GM12878 (cell line): ENCODE measurements at regions not wholly inside any gene's neighbourhood (a gene's known extent, or its start where the extent isn't known, plus 50 kb on each side); places are given as distances from the start of the nearest gene placed in this dataset.

Experiments
- ATAC-seq: fragments of 200-7000 bp; cut with Tn5 transposase; 3 replicates; pipeline ENCODE4 v1.9.1; 2020; ENCODE audit warnings: mild to moderate bottlenecking, moderate library complexity
- BruUV-seq: library from RNA; stranded (reverse); fragments of 400-500 nt; replicated peaks from 2 replicates; lab custom pipeline; 2021; lab: Mats Ljungman, UMichigan
- CTCF ChIA-PET: fragments of 300-600 bp; sonication (Branson Sonifier 250); formaldehyde crosslinking; extraction: SDS; loops from one replicate; lab custom pipeline; 2021; ENCODE audit warnings: inconsistent platforms; lab: Yijun Ruan, JAX
- POLR2A ChIA-PET: fragments of 350-600 bp; formaldehyde crosslinking; extraction: SDS; loops from one replicate; lab custom pipeline; 2021; ENCODE audit warnings: inconsistent platforms; lab: Charles Lee
- RAD21 ChIA-PET: fragments of 300-600 bp; sonication (Branson Sonifier 250); formaldehyde crosslinking; loops from one replicate; lab custom pipeline; 2023; ENCODE audit warnings: antibody characterized with exemption; ENCODE audit not compliant: unreplicated experiment; lab: Charles Lee
- SMC1A ChIA-PET: fragments of 300-600 bp; sonication (Branson Sonifier 250); formaldehyde crosslinking; loops from one replicate; lab custom pipeline; 2023; ENCODE audit not compliant: unreplicated experiment, uncharacterized antibody; lab: Charles Lee
- DNase-seq: peaks from one replicate; pipeline ENCODE4 v3.0.0-alpha.2; 2011; ENCODE audit warnings: low read depth, low spot score
- FAIRE-seq: peaks from 3 replicates; lab custom pipeline; 2011; peaks lifted over from hg19 to GRCh38; lab: Jason Lieb, UNC
- H2AFZ ChIP-seq: 2 replicates; pipeline ENCODE4 v1.6.0; 2011; ENCODE audit warnings: low read depth, low read length, control low read depth; ENCODE audit not compliant: control insufficient read depth
- H3K27ac ChIP-seq: 2 replicates; pipeline ENCODE4 v1.5.1; 2011; ENCODE audit warnings: control low read depth; ENCODE audit not compliant: control insufficient read depth, insufficient read depth
- H3K27me3 ChIP-seq, 2 experiments: replicated peaks in 1 of 2; 2 replicates each; pipeline versions ENCODE4 v1.6.0 to v1.6.1; 2011; ENCODE audit warnings: low read length in 1 of 2; ENCODE audit not compliant: control insufficient read depth in 2 of 2, insufficient read depth in 2 of 2
- H3K36me3 ChIP-seq, 2 experiments: 2 replicates each; pipeline ENCODE4 v1.5.1; 2011; ENCODE audit warnings: low read length in 1 of 2; ENCODE audit not compliant: control insufficient read depth in 2 of 2, insufficient read depth in 2 of 2
- H3K4me1 ChIP-seq: 2 replicates; pipeline ENCODE4 v1.6.1; 2011; ENCODE audit warnings: mild to moderate bottlenecking, low read length, moderate library complexity, mixed read lengths; ENCODE audit not compliant: control insufficient read depth, insufficient read depth
- H3K4me2 ChIP-seq: 2 replicates; pipeline ENCODE4 v1.6.0; 2011; ENCODE audit warnings: control low read depth; ENCODE audit not compliant: control insufficient read depth, insufficient read depth
- H3K4me3 ChIP-seq: fragments of 200-600 bp; sonication (generic); 2 replicates; pipeline ENCODE4 v1.5.1; 2016
- H3K79me2 ChIP-seq: 2 replicates; pipeline ENCODE4 v1.6.0; 2011; ENCODE audit warnings: low read length; ENCODE audit not compliant: control insufficient read depth, insufficient read depth
- H3K9ac ChIP-seq: 2 replicates; pipeline ENCODE4 v1.8.0; 2011; ENCODE audit warnings: low read length, control low read depth, mixed read lengths; ENCODE audit not compliant: control insufficient read depth, insufficient read depth
- H3K9me3 ChIP-seq: replicated peaks from 3 replicates; pipeline ENCODE4 v1.5.1; 2011; ENCODE audit warnings: mild to moderate bottlenecking, low read length; ENCODE audit not compliant: control insufficient read depth, insufficient read depth
- H4K20me1 ChIP-seq: 2 replicates; pipeline ENCODE4 v1.6.0; 2011; ENCODE audit not compliant: control insufficient read depth, insufficient read depth
- CEBPB ChIP-seq, 2 experiments: fragments of 150-350 bp in 1 of 2; IDR thresholded peaks; 2 replicates each; pipeline ENCODE4 v1.6.1; 2012 to 2014; ENCODE audit warnings: low read depth in 2 of 2, low read length in 2 of 2, borderline replicate concordance in 1 of 2, inconsistent platforms in 1 of 2
- EGR1 ChIP-seq, 2 experiments: IDR thresholded peaks; 1 replicate in 1 of 2; 2 replicates in 1 of 2; pipeline ENCODE4 v1.6.1; 2011 to 2012; ENCODE audit warnings: low read depth in 2 of 2, low read length in 2 of 2, borderline replicate concordance in 1 of 2, mild to moderate bottlenecking in 1 of 2, moderate library complexity in 1 of 2
- LARP7 ChIP-seq: fragments of 450-650 bp; IDR thresholded peaks from 2 replicates; pipeline ENCODE4 v1.6.1; 2017; ENCODE audit warnings: mild to moderate bottlenecking
- MYC ChIP-seq: IDR thresholded peaks from 2 replicates; pipeline ENCODE4 v1.6.1; 2011; ENCODE audit warnings: mild to moderate bottlenecking, low read length, moderate library complexity, inconsistent platforms; ENCODE audit not compliant: insufficient read depth, insufficient replicate concordance, insufficient read length, severe bottlenecking
- RAD21 ChIP-seq: IDR thresholded peaks from 2 replicates; pipeline ENCODE4 v1.6.1; 2011; ENCODE audit warnings: mild to moderate bottlenecking, low read depth, low read length, moderate library complexity; ENCODE audit not compliant: insufficient read depth
- RBBP5 ChIP-seq: fragments of 200-600 bp; sonication (generic); conservative IDR thresholded peaks from 2 replicates; pipeline ENCODE4 v1.6.1; 2016
- RELA ChIP-seq: fragments of 450-650 bp; IDR thresholded peaks from 2 replicates; pipeline ENCODE4 v1.8.0; 2014; ENCODE audit warnings: borderline replicate concordance; ENCODE audit not compliant: partially characterized antibody
- SUPT20H ChIP-seq: IDR thresholded peaks from 2 replicates; pipeline ENCODE4 v1.6.1; 2011; ENCODE audit warnings: low read depth, mild to moderate bottlenecking, low read length, moderate library complexity, borderline replicate concordance; ENCODE audit not compliant: control insufficient read depth
- YY1 ChIP-seq: IDR thresholded peaks from 2 replicates; pipeline ENCODE4 v1.6.1; 2011; ENCODE audit warnings: low read depth, mild to moderate bottlenecking, low read length
- WGBS: methylation state at CpG from one replicate; pipeline ENCODE4 v1.1.6; 2016; ENCODE audit warnings: low lambda C conversion rate; ENCODE audit not compliant: insufficient replicate concordance, insufficient coverage; ENCODE audit errors: missing lambda C conversion rate; 5-methylcytosine and 5-hydroxymethylcytosine counted together
- in situ Hi-C: fragments of 300-500 bp; cut with MboI; formaldehyde crosslinking; loops from 9 replicates; pipeline ENCODE4 v1.14.3; 2018; ENCODE audit warnings: mixed read lengths
- intact Hi-C: fragments of 100-400 bp; cut with micrococcal nuclease; formaldehyde crosslinking; loops from one replicate; pipeline ENCODE4 v1.14.2; 2022; ENCODE audit not compliant: unreplicated experiment
- TF ChIP-seq, protein P1 (sequence below): fragments of 450-650 bp; formaldehyde crosslinking; IDR thresholded peaks from 2 replicates; pipeline ENCODE4 v1.4.0; 2020; ENCODE audit warnings: mild to moderate bottlenecking, moderate library complexity
- TF ChIP-seq, protein P2 (sequence below): fragments of 450-650 bp; IDR thresholded peaks from 2 replicates; pipeline ENCODE4 v1.6.1; 2018; ENCODE audit warnings: mild to moderate bottlenecking, low read depth, moderate library complexity; ENCODE audit not compliant: partially characterized antibody
- TF ChIP-seq, protein P3 (sequence below): fragments of 450-650 bp; IDR thresholded peaks from 2 replicates; pipeline ENCODE4 v1.6.1; 2017; ENCODE audit warnings: antibody characterized with exemption, mild to moderate bottlenecking, moderate library complexity
- TF ChIP-seq, protein P4 (sequence below): IDR thresholded peaks from 2 replicates; pipeline ENCODE4 v1.6.1; 2011; ENCODE audit warnings: mild to moderate bottlenecking, low read depth, low read length, moderate library complexity; ENCODE audit not compliant: insufficient replicate concordance

DNA sequence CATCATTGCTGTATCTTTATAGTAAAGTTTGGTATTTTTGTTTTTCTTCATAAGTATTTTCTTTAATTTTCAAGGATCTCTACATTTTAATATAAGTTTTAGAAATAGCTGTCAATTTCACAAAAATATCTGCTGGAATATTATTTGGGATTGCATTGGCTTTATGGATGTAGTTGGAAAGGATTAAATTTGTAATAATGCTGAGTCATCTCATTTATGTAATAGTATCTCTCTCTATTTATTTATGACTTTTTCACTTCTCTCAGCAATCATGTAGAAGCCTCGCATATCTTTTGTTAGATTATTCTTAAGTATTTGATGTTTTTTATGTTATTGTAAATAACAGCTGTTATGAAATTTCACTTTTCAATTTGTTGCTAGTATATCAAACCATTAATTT lies 223.1 kb upstream of the POGK start:
- DNase-seq (no peak), FAIRE-seq (no peak), ATAC-seq (no peak)
- H3K9ac ChIP-seq, result no peak overlapping the region
- POLR2A ChIA-PET, result no interaction called here
- SMC1A ChIA-PET, result no interaction called here
- no peak overlapping the region for H3K4me3 ChIP-seq
- H3K27ac ChIP-seq, result no peak overlapping the region
- intact Hi-C loops, result no loop called here
- WGBS, result 40% methylated on average over 1 of the region's 1 CpG
- no peak overlapping the region for H3K4me2 ChIP-seq
- H3K79me2 ChIP-seq, result no peaks in the 10 kb centered on the region
- no peaks in the 10 kb centered on the region for H3K4me1 ChIP-seq
- no TSS peak for BruUV-seq
- H3K9me3 ChIP-seq, result no peaks in the 10 kb centered on the region
- RAD21 ChIA-PET, result no interaction called here
- CTCF ChIA-PET, result no interaction called here
- no peaks in the 10 kb centered on the region for H4K20me1 ChIP-seq
- no peak overlapping the region for H2AFZ ChIP-seq
- no peaks in the 10 kb centered on the region for H3K36me3 ChIP-seq
- in situ Hi-C loops, result no loop called here
- H3K27me3 ChIP-seq, result no peaks in the 10 kb centered on the region
- TF ChIP-seq CEBPB (IDR thresholded peaks at IDR 0.05; ENCODE audit: borderline replicate concordance in 1 of 2, low read depth in 2 of 2, low read length in 2 of 2) (no peak), MYC (no peak), LARP7 (no peak), SUPT20H (no peak), RAD21 (no peak), RELA (no peak), RBBP5 (no peak), EGR1 (IDR thresholded peaks at IDR 0.05; ENCODE audit: borderline replicate concordance in 1 of 2, low read depth in 2 of 2, low read length in 2 of 2) (no peak), YY1 (no peak)
- TF ChIP-seq, protein P1, sequence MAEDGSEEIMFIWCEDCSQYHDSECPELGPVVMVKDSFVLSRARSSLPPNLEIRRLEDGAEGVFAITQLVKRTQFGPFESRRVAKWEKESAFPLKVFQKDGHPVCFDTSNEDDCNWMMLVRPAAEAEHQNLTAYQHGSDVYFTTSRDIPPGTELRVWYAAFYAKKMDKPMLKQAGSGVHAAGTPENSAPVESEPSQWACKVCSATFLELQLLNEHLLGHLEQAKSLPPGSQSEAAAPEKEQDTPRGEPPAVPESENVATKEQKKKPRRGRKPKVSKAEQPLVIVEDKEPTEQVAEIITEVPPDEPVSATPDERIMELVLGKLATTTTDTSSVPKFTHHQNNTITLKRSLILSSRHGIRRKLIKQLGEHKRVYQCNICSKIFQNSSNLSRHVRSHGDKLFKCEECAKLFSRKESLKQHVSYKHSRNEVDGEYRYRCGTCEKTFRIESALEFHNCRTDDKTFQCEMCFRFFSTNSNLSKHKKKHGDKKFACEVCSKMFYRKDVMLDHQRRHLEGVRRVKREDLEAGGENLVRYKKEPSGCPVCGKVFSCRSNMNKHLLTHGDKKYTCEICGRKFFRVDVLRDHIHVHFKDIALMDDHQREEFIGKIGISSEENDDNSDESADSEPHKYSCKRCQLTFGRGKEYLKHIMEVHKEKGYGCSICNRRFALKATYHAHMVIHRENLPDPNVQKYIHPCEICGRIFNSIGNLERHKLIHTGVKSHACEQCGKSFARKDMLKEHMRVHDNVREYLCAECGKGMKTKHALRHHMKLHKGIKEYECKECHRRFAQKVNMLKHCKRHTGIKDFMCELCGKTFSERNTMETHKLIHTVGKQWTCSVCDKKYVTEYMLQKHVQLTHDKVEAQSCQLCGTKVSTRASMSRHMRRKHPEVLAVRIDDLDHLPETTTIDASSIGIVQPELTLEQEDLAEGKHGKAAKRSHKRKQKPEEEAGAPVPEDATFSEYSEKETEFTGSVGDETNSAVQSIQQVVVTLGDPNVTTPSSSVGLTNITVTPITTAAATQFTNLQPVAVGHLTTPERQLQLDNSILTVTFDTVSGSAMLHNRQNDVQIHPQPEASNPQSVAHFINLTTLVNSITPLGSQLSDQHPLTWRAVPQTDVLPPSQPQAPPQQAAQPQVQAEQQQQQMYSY (CRISPR knock-in tag), result no peak
- TF ChIP-seq, protein P2, sequence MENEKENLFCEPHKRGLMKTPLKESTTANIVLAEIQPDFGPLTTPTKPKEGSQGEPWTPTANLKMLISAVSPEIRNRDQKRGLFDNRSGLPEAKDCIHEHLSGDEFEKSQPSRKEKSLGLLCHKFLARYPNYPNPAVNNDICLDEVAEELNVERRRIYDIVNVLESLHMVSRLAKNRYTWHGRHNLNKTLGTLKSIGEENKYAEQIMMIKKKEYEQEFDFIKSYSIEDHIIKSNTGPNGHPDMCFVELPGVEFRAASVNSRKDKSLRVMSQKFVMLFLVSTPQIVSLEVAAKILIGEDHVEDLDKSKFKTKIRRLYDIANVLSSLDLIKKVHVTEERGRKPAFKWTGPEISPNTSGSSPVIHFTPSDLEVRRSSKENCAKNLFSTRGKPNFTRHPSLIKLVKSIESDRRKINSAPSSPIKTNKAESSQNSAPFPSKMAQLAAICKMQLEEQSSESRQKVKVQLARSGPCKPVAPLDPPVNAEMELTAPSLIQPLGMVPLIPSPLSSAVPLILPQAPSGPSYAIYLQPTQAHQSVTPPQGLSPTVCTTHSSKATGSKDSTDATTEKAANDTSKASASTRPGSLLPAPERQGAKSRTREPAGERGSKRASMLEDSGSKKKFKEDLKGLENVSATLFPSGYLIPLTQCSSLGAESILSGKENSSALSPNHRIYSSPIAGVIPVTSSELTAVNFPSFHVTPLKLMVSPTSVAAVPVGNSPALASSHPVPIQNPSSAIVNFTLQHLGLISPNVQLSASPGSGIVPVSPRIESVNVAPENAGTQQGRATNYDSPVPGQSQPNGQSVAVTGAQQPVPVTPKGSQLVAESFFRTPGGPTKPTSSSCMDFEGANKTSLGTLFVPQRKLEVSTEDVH, result no peak
- TF ChIP-seq, protein P3, sequence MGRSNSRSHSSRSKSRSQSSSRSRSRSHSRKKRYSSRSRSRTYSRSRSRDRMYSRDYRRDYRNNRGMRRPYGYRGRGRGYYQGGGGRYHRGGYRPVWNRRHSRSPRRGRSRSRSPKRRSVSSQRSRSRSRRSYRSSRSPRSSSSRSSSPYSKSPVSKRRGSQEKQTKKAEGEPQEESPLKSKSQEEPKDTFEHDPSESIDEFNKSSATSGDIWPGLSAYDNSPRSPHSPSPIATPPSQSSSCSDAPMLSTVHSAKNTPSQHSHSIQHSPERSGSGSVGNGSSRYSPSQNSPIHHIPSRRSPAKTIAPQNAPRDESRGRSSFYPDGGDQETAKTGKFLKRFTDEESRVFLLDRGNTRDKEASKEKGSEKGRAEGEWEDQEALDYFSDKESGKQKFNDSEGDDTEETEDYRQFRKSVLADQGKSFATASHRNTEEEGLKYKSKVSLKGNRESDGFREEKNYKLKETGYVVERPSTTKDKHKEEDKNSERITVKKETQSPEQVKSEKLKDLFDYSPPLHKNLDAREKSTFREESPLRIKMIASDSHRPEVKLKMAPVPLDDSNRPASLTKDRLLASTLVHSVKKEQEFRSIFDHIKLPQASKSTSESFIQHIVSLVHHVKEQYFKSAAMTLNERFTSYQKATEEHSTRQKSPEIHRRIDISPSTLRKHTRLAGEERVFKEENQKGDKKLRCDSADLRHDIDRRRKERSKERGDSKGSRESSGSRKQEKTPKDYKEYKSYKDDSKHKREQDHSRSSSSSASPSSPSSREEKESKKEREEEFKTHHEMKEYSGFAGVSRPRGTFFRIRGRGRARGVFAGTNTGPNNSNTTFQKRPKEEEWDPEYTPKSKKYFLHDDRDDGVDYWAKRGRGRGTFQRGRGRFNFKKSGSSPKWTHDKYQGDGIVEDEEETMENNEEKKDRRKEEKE, result no peak
- TF ChIP-seq, protein P4, sequence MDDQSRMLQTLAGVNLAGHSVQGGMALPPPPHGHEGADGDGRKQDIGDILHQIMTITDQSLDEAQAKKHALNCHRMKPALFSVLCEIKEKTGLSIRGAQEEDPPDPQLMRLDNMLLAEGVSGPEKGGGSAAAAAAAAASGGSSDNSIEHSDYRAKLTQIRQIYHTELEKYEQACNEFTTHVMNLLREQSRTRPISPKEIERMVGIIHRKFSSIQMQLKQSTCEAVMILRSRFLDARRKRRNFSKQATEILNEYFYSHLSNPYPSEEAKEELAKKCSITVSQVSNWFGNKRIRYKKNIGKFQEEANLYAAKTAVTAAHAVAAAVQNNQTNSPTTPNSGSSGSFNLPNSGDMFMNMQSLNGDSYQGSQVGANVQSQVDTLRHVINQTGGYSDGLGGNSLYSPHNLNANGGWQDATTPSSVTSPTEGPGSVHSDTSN, result no peak
